Fibroblast of skin of abdomen (primary cell): ENCODE measurements at regions not wholly inside any gene's neighbourhood (a gene's known extent, or its start where the extent isn't known, plus 50 kb on each side); places are given as distances from the start of the nearest gene placed in this dataset.

Source experiments
- DNase-seq: peaks from one replicate; pipeline ENCODE4 v3.0.0-alpha.2; 2013

DNA sequence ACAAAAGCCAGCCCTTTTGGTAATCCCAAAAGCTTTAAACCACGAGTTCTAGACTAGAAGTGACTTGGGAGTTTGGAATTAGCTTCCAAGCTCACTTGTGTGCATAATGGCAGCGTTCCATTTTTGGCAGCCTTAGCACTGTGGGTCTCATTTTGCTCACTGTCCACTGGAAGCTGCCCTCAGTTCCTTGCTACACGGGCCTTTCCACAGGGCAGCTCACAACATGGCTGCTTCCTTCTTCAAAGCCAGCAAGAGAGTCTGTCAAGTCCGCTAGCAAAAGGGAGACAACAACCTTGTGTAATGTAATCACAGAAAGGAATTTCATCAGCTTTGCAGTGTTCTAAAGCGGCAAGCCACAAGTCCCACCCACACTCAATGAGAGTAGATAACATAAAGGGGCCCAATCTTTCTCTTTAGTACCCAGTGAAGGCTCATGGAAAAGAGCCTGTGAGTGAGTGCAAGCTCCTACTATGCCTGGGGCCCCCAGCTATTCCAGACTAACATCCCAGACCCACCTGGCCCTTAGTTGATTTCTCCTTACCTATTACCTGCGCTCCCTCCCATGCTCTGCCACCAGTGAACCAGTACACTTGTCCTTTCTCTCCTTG lies 168.5 kb upstream of the FOXN2 start:
- DNase-seq = peak; percentile 29

DNA sequence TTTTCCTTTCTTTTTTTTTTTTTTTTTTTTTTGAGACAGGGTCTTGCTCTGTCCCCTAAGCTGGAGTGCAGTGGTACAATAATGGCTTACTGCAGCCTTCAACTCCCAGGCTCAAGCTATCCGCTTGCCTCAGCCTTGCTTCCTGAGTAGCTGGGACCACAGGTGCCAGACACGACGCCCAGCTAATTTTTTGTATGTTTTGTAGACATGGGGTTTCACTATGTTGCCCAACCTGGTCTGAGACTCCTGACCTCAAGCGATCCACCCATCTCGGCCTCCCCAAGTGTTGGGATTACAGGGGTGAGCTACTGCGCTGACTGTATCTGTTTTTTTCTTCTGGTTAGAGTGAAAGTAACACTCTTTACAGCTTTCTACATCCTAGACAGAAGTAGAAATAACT lies 167.9 kb upstream of the FOXN2 start:
- DNase-seq = no peak

DNA sequence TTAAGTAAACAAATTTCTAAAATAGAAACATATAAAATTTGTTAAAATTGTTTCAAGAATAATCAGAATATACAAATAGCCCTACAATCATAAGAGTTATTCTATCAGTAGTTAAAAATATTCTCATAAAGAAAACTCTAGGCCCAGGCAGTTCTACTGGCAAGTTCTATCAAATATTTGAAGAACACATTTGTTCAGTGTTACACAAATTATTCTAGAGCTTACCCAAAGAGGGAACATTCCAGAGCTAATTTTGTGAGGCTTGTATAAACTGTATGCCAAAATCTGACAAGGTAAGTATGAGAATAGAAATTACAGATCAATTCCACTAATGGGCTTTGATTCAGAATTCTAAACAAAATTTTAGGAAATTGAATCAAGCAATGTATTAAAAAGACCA lies 166.8 kb upstream of the FOXN2 start:
- no peak for DNase-seq

DNA sequence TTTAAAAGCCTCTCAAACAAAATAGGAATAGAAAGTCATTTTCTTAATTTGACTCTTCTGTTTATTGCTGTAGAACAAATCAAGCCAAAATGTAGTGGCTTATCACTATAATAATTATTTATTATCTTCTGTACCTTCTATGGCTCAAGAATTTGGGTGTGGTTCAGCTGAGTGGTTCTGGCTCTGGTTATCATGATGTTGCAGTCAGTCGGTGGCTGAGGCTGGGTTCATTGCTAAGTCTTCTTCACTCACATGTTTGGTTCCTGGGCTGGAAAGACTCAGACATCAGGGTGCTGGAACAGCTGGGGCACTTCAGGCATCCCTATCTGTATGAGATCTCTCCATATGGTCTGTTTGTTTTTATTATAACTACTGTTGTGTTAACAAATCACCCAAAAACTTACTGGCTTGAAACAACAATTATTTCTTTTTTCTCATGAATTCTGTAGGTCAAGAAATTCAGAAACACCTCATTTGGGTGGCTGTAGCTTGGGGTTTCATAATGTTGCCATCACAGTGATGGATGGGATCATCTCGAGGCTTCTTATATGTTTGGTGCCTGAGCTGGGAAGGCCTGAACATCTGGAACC lies 165.5 kb upstream of the FOXN2 start:
- no peak for DNase-seq

DNA sequence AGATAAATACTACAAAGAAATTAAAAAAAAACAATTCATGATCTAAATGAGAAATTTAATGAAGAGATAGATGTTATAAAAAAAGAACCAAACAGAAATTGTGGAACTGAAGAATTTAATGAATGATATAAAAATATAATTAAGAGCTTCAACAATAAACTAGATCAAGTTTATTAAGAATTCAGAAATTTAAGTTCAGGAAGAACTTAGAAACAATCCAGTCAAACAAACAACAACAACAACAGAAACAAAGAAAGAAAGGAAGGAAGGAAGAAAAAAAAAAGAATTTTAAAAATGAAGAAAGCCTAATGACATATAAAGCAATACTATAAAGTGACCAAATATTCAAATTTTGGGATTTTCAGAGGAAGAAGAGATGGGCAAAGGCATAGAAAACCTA lies 157.3 kb upstream of the FOXN2 start:
- no peak for DNase-seq

DNA sequence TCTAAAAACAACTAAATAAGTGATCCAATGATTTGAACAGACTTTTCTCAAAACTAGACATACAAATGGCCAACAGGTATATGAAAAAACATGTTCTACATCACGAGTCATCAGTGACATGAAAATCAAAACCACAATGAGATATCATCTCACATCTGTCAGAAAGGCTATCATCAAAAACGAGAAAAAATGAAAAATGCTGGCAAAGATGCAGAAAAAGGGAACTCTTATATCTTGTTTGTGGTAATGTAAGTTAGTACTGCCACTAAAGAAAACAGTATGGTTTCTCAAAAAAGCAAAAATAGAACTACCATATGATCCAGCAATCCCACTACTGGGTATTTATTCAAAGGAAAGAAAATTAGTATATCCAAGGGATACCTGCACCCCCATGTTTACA lies 152.9 kb upstream of the FOXN2 start:
- DNase-seq = no peak

DNA sequence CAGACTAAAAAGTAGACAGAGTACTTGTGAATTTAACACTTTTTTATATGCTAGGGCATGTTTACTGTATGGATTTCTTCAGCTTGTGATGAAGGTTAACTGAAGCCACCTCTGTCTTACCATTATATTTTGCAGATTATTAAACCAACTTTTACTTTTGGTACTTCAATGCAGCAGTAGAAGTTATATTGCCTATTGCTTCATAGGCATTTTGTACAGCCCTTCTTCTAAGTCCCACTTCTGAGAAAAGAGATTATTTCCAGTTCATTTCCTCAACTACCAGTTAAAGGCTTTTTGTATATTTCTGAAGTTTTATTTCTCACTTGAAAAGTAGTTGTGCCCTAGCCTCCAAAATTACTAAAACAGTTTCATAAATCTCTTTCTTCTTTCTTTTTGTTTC lies 151.7 kb upstream of the FOXN2 start:
- no peak for DNase-seq

DNA sequence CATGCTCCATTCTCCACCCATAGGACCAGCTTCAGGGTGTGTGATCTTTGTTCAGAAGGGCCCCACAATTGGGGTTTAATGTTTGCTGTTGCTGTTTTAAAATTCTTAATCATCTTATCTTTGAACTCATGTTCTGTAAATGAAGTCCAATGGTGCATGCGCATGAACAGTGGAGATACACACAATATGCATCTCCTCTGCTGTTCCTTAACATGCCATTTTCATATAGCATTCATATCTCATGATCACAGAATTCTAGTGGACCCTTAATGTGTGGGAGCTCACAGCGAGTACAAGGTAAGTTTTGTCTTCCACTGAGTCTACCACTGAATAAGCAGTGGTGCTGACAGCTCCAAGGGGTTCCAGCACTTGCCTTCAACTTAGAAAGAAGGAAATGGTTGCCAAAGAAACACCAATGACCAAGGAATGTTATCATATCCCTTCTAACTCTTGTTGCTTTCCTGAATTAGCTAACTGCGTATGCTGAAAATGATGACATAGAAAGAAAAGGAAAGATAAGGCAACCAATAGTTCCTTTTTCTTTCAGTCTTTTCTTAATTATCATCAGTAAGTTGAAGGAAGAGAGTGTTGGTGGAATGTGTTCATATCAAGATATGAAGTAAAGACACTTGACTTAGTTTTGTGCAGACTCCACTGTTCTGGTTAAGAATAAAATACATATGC lies 149.3 kb upstream of the FOXN2 start:
- DNase-seq = no peak

DNA sequence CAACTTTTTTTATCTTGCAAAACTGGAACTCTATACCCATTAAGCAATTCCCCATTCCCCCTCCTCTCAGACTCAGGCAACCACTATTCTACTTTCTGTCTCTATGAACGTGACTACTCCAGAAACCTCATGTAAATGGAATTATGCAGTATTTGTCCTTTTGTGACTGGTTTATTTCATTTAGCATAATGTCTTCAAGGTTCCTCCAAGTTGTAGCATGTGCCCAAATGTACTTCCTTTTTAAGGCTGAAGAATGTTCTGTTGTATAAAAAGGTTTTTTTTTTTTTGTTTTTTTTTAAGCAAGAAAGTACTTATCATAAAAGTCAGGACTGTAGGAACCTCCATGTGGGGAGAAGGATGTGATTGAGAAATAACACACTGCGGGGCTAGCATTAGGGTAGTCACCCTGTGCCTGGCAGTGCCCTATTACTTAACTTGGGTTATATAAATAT lies 145.3 kb upstream of the FOXN2 start:
- DNase-seq = no peak

DNA sequence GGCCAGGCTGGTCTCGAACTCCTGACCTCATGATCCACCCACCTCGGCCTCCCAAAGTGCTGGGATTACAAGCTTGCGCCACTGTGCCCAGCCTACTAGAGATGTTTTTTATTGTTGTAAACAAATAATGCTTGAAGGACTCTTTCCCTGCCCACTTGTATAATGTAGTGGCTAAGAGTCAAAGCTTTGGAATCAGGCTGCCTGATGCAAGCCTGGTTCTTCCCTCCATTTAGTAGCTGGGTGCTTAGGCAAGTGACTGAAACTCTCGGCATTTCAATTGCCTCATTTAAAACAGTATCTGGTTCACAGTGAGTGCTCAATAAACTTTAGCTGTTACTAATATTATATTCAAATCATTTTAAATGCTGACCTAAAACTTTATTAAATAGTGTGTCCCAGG lies 144.2 kb upstream of the FOXN2 start:
- peak; percentile 4 for DNase-seq

DNA sequence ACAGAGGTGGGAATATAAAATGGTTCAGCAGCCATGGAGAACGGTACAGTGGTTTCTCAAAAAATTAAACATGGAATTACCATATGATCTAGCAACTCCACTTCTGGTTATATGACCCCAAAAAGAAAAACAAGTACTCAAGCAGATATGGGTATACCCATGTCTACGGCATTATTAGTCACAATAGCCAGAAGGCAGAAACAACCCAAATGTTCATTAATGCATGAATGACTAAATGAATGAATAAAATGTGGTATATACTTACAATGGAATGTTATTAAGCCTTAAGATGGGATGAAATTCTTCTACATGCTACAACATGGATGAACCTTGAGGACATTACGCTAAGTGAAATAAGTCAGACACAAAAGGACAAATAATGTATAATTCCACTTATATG lies 141.3 kb upstream of the FOXN2 start:
- DNase-seq = no peak

DNA sequence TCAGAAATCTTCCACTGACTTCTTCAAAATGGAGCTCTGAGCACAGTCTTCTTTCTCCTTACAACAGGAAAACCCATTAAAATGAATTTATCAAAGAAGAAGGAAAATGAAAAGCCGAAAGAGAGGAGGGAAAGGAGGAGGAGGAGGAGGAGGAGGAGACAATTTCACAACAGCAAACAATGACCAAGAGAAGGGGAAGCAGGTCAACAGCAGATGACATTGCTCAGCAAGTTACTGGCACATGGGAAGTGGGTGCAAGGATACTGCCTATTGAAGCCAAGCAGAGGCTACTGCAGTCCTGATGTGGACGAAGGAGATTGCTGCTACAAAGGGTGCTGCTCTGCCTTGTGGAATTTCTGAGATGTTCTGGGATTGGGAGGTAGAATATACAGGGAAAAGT lies 140.0 kb upstream of the FOXN2 start:
- DNase-seq = no peak

DNA sequence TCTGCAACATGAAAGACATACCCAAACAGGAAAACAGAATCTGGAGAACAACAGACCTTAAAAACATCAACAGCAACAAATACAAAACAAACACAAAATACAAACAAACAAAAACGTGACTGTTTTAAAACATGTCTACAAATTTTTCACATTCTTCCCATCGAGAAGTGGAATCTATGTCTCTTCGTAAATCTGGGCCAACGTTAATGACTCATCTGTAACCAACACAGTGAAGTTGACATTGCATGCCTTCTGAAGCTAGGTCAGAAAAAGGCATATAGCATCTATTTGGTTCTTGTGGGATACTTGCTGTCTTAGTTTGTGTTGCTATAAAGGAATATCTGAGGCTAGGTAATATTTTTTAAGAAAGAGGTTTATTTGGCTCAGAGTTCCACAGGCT lies 139.2 kb upstream of the FOXN2 start:
- peak; percentile 64 for DNase-seq

DNA sequence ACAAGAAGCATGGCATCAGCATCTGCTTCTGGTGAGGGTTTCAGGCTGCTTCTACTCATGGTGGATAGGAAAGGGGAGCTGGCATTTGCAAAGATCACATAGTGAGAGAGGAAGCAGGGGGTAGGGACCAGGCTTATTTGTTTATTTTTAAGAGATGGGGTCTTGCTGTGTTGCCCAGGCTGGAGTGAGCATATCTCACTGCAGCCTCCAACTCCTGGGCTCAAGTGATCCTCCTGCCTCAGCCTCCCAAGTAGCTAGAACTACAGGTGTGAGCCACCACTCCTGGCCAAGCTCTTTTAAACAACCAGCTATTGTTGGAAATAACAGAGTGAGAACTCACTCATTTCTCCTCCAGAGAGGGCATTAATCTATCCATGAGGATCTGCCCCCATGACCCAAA lies 138.8 kb upstream of the FOXN2 start:
- DNase-seq = no peak

DNA sequence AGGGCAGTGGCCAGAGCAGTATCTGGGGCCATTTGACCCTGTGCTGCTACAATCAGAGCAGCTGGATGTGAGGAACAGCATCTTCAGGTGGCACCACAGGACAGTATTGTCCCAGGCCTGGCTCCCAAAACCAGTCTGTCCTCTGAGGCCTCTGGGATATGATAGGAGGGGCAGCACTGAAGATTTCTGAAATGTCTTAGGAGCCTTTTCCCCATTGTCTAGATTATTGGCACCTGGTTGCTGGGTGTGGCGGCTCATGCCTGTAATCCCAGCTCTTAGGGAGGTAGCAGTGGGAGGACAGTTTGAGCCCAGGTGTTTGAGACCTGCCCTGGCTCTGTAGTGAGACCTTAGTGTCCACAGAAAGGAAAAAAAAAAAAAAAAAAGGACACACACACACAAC lies 137.6 kb upstream of the FOXN2 start:
- DNase-seq = no peak

DNA sequence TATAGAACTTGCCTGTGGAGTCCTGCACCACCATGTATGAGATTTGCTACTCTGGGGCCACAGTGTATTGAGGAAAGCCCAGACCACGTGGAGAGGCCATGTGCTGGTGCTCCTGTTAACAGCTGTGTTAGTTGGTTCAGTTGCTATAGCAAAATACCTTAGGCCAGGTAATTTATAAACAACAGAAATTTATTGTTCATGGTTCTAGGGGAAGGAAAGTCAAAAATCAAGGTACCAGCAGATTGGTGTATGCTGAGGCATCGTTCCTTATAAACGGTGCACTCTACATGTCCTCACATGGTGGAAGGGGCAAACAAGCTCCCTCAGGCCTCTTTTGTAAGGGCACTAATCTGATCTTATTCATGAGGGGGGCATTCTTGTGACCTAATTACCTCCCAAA lies 135.9 kb upstream of the FOXN2 start:
- DNase-seq = no peak

DNA sequence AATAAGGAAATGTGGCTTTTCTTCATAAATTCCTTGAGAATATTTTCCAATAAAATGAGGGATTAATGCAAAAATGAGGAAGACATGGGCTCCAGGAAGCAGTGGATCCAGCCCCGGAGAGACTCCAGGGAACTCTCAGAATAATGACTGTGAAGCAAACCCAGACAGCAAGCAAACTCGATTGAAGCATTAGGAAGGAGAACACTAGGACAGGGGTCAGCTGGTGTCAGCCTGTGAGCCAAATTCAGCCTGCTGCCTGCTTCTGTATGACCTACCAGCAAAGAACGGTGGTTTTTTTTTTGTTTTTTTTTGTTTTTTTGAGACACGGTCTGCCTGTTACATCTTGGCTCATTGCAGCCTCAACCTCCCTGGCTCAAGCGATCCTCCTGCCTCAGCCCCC lies 133.9 kb upstream of the FOXN2 start:
- DNase-seq = no peak

DNA sequence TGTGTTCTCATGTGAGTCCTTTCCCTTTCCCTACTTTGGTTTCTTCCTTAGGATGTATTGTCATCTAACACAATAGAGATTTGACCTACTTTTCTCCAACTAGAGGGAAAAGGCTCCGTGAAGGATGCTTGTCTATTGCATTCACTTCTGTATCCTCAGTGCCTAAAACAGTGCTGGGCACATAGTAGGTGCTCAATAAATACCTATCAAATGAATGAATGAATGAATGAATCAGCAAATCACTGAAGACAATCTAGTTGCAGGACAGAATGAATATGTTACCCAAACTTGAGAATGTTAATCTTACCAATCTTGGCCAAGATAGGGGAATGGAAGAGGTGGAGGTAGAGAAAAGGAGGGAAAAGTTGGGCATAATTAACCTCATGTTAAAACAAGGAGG lies 131.2 kb upstream of the FOXN2 start:
- DNase-seq = no peak

DNA sequence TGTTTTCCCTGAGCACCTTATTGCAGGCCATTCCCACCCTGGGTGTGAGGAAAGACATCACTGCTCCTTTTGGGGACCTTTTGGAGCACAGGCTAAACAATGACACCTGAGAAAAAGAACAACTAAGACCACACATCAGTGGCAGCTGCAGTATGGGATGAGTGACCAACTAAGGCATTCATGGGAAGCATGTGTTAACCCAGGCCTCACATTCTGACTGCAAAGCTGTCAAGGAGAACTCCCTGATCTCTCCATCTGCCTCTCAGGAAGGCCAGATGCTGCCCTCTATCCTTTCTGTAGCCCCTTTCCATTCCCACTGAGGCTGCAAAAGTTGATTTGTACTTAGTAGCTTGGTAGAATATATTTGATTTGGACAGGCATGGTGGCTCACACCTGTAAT lies 130.5 kb upstream of the FOXN2 start:
- no peak for DNase-seq

DNA sequence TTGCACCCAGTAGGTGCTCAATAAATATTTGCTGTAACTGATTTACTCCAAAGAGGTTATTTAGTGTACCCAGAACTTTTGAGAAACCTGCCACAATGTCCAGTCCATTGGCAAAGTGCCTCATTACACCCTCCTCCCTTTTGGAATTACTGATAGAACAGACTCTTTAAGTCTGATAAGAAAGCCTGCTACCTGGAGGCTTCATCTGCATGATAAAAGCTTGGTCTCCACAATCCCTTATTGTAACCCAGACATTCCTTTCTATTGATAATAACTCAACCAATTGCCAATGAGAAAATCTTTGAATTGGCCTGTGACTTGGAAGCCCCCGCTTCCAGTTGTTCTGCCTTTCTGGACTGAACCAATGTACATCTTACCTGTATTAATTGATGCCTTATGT lies 127.0 kb upstream of the FOXN2 start:
- DNase-seq = no peak

DNA sequence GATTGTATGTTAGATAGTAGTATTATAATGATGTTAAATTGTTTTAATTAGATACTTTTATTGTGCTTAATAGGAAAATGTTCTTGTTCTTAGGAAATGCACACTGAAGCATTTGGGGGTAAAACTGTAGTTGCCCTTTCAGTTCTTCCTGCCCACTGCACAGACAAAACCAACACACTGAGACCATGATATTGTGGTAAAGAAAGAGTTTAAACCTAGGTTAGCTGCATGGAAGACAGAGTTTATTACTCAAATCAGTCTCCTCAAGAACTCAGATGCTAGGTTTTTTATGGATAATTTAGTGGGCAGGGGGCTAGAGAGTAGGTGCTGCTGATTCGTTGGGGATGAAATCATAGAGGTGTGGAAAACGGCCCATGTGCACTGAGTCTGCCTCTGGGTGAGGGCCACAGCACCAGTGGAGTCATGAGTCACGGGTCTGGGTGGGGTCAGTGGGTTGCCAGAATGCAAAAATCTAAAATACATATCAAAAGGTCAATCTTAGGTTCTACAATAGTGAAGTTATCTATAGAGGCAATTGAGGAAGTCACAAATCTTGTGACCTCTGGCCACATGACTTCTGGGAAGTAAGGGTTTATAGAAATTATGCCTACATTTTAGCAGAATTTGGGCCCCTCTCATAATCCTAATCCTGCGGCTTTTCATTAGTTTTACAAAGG lies 124.8 kb upstream of the FOXN2 start:
- no peak for DNase-seq

DNA sequence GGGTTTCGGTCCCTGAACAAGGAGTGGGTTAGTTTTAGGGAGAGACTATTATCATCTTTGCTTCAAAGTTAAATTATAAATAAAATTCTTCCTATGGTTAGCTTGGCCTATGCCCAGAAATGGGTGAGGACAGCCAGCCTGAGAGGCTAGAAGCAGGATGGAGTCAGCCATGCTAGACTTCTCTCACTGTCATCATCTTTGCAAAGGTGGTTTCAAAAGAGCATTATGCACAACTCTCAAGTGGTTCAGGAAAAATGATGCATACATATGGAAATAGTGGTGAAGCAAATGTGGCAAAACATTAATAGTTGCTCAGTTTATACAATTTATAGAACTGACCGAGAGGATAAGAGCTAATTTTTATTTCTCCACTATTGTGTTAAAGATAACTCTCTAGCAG lies 124.3 kb upstream of the FOXN2 start:
- no peak for DNase-seq

DNA sequence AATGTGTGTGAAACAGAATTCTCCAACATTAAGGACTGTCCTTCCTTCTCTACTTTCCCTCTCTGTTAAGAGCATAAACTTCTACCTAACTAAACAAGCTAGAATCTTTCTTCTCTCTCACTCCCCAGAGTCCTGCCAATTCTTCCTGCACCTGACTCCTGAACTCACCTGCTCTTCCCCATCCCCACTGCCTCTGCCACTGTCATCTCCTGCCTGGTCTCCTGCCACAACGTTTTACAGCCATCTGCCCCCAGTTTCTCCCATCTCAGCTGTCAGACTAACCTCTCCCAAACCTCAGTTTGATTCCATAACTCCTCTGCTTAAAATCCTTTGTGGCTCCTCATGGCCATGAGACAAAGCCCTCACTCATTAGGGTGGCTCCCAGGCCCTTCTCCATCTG lies 119.8 kb upstream of the FOXN2 start:
- no peak for DNase-seq

DNA sequence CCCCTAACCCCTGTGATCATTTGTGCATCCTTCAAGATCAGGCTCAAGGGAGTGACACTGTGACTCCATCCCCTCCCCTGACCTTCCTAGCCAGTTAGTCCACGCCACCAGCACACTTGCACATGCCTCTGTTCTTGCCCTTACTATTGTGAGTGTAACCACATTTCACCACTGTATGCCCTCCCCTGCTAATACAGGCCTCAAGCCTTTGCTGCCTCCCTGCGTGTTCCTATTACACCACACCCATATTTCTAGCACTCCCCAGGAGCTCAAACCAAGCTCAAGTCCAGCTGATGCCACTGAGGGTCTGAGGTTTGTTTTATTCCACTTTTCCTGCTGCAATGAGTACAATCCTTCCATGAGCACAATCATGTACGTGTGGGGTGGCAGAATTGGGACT lies 119.3 kb upstream of the FOXN2 start:
- DNase-seq = no peak
